H1 (cell line): ENCODE measurements at regions not wholly inside any gene's neighbourhood (a gene's known extent, or its start where the extent isn't known, plus 50 kb on each side); places are given as distances from the start of the nearest gene placed in this dataset.

Source experiments
- CTCF ChIA-PET: fragments of 300-600 bp; sonication (Branson Sonifier 250); formaldehyde crosslinking; loops from one replicate; lab custom pipeline; 2021; ENCODE audit not compliant: partially characterized antibody; lab: Charles Lee
- POLR2A ChIA-PET: fragments of 300-600 bp; sonication (Branson Sonifier 250); formaldehyde crosslinking; loops from one replicate; lab custom pipeline; 2021; ENCODE audit warnings: inconsistent platforms; ENCODE audit not compliant: partially characterized antibody; lab: Charles Lee
- DNase-seq, 2 experiments: peaks; one replicate each; pipeline versions ENCODE4 v3.0.0 to v3.0.0-alpha.2; 2010 to 2022; ENCODE audit warnings: low spot score in 2 of 2, low read depth in 1 of 2, mixed read lengths in 1 of 2
- FAIRE-seq: peaks from 2 replicates; lab custom pipeline; 2011; peaks lifted over from hg19 to GRCh38; lab: Jason Lieb, UNC
- H2AFZ ChIP-seq: 2 replicates; pipeline ENCODE4 v1.8.1; 2012; ENCODE audit warnings: low read length, inconsistent platforms
- H2AK5ac ChIP-seq: 2 replicates; pipeline ENCODE4 v1.6.1; 2013; ENCODE audit warnings: low read depth, low read length
- H2BK120ac ChIP-seq: replicated peaks from 2 replicates; pipeline ENCODE3; 2013; ENCODE audit warnings: low read depth, low read length, inconsistent platforms
- H2BK12ac ChIP-seq: 2 replicates; pipeline ENCODE4 v1.6.1; 2013; ENCODE audit warnings: low read depth, low read length
- H2BK15ac ChIP-seq: 2 replicates; pipeline ENCODE4 v1.6.1; 2013; ENCODE audit warnings: low read length
- H2BK20ac ChIP-seq: 2 replicates; pipeline ENCODE4 v1.6.1; 2013; ENCODE audit warnings: low read length
- H2BK5ac ChIP-seq: 2 replicates; pipeline ENCODE4 v1.6.1; 2013; ENCODE audit warnings: low read depth, low read length
- H3K14ac ChIP-seq: 2 replicates; pipeline ENCODE4 v1.6.1; 2013; ENCODE audit warnings: inconsistent platforms; ENCODE audit not compliant: insufficient read length
- H3K18ac ChIP-seq: 2 replicates; pipeline ENCODE4 v1.6.1; 2013; ENCODE audit warnings: low read length; ENCODE audit errors: extremely low read depth
- H3K23ac ChIP-seq: 2 replicates; pipeline ENCODE4 v1.6.1; 2013; ENCODE audit warnings: inconsistent platforms; ENCODE audit not compliant: insufficient read length
- H3K23me2 ChIP-seq: 2 replicates; pipeline ENCODE4 v1.6.1; 2013; ENCODE audit warnings: low read depth, low read length
- H3K27ac ChIP-seq: 2 replicates; pipeline ENCODE4 v1.6.1; 2011; ENCODE audit warnings: low read depth, low read length, inconsistent platforms
- H3K27me3 ChIP-seq, 4 experiments: replicated peaks in 1 of 4; 1 replicate in 1 of 4; 2 replicates in 3 of 4; pipeline versions ENCODE4 v1.6.1 to v1.8.1; 2011 to 2013; ENCODE audit warnings: low read length in 3 of 4, mild to moderate bottlenecking in 3 of 4, inconsistent platforms in 2 of 4, mixed read lengths in 2 of 4, moderate library complexity in 1 of 4; ENCODE audit not compliant: control insufficient read depth in 3 of 4, insufficient read depth in 3 of 4; ENCODE audit errors: extremely low read depth in 1 of 4
- H3K36me3 ChIP-seq, 4 experiments: 2 replicates each; pipeline versions ENCODE4 v1.6.1 to v1.8.1; 2011 to 2013; ENCODE audit warnings: mild to moderate bottlenecking in 4 of 4, low read length in 3 of 4, moderate library complexity in 2 of 4, control low read depth in 1 of 4, inconsistent platforms in 1 of 4; ENCODE audit not compliant: insufficient read depth in 4 of 4, control insufficient read depth in 2 of 4
- H3K4ac ChIP-seq: replicated peaks from 2 replicates; pipeline ENCODE3; 2013; ENCODE audit warnings: low read length, low read depth, mixed read lengths, inconsistent platforms; ENCODE audit not compliant: insufficient read length
- H3K4me1 ChIP-seq, 4 experiments: replicated peaks in 1 of 4; 1 replicate in 1 of 4; 2 replicates in 3 of 4; pipeline versions ENCODE4 v1.6.1 to v1.8.1; 2011 to 2013; ENCODE audit warnings: low read length in 3 of 4, inconsistent platforms in 2 of 4, mixed read lengths in 1 of 4; ENCODE audit not compliant: insufficient read depth in 4 of 4, control insufficient read depth in 3 of 4
- H3K4me2 ChIP-seq, 2 experiments: 2 replicates each; pipeline versions ENCODE4 v1.6.1 to v1.8.1; 2011 to 2013; ENCODE audit warnings: low read depth in 2 of 2, low read length in 2 of 2, control low read depth in 1 of 2, inconsistent platforms in 1 of 2, mild to moderate bottlenecking in 1 of 2; ENCODE audit not compliant: insufficient read depth in 1 of 2
- H3K4me3 ChIP-seq, 4 experiments: fragments of 200-600, 300-600 bp in 1 of 4; sonication (generic), shearing (Covaris generic), sonication (Bioruptor Twin) in 1 of 4; 2 replicates each; pipeline versions ENCODE4 v1.5.1 to v1.8.1; 2011 to 2016; ENCODE audit warnings: low read length in 4 of 4, low read depth in 3 of 4, control low read depth in 2 of 4, inconsistent platforms in 2 of 4, mild to moderate bottlenecking in 2 of 4, mixed read lengths in 1 of 4, moderate library complexity in 1 of 4; ENCODE audit not compliant: insufficient read depth in 2 of 4; ENCODE audit errors: extremely low read depth in 1 of 4
- H3K56ac ChIP-seq: replicated peaks from 2 replicates; pipeline ENCODE3; 2013; ENCODE audit warnings: low read depth, mild to moderate bottlenecking, mixed read lengths, low read length, inconsistent platforms; ENCODE audit not compliant: insufficient read length
- H3K79me1 ChIP-seq: 2 replicates; pipeline ENCODE4 v1.6.1; 2013; ENCODE audit warnings: low read depth, low read length, control low read depth
- H3K79me2 ChIP-seq, 2 experiments: 2 replicates each; pipeline versions ENCODE4 v1.6.1 to v1.8.1; 2012 to 2013; ENCODE audit warnings: low read length in 2 of 2, mild to moderate bottlenecking in 2 of 2, inconsistent platforms in 1 of 2; ENCODE audit not compliant: insufficient read depth in 2 of 2, control insufficient read depth in 1 of 2
- H3K9ac ChIP-seq, 4 experiments: replicated peaks in 1 of 4; 1 replicate in 1 of 4; 2 replicates in 3 of 4; pipeline versions ENCODE4 v1.6.1 to v1.8.1; 2011 to 2013; ENCODE audit warnings: low read depth in 3 of 4, low read length in 3 of 4, control low read depth in 2 of 4, mild to moderate bottlenecking in 2 of 4, moderate library complexity in 2 of 4, inconsistent platforms in 1 of 4; ENCODE audit errors: extremely low read depth in 1 of 4
- H3K9me3 ChIP-seq, 2 experiments: 2 replicates each; pipeline versions ENCODE4 v1.6.1 to v1.8.1; 2012 to 2013; ENCODE audit warnings: mild to moderate bottlenecking in 2 of 2, moderate library complexity in 2 of 2, control low read depth in 1 of 2, inconsistent platforms in 1 of 2, low read depth in 1 of 2, low read length in 1 of 2, mixed read lengths in 1 of 2; ENCODE audit not compliant: insufficient read depth in 2 of 2
- H4K20me1 ChIP-seq, 2 experiments: replicated peaks in 1 of 2; 2 replicates each; pipeline versions ENCODE3 to v1.8.1; 2011 to 2013; ENCODE audit warnings: inconsistent platforms in 2 of 2, low read length in 2 of 2, mild to moderate bottlenecking in 1 of 2; ENCODE audit not compliant: insufficient read depth in 2 of 2, control insufficient read depth in 1 of 2
- H4K5ac ChIP-seq: 2 replicates; pipeline ENCODE4 v1.6.1; 2013; ENCODE audit warnings: low read length, low read depth, mixed read lengths, inconsistent platforms; ENCODE audit not compliant: insufficient read length
- H4K8ac ChIP-seq: 2 replicates; pipeline ENCODE4 v1.8.0; 2013; ENCODE audit warnings: mild to moderate bottlenecking, moderate library complexity, low read length, inconsistent platforms; ENCODE audit not compliant: insufficient read depth; ENCODE audit errors: extremely low read depth
- H4K91ac ChIP-seq: replicated peaks from 2 replicates; pipeline ENCODE3; 2013; ENCODE audit warnings: low read length, mixed read lengths, inconsistent platforms; ENCODE audit not compliant: insufficient read length
- BRCA1 ChIP-seq: IDR thresholded peaks from 2 replicates; pipeline ENCODE4 v1.6.1; 2012; ENCODE audit warnings: low read depth, low read length, improper control_type of control experiment
- CHD2 ChIP-seq: IDR thresholded peaks from 2 replicates; pipeline ENCODE4 v1.6.1; 2012; ENCODE audit warnings: low read length, improper control_type of control experiment
- CTBP2 ChIP-seq: IDR thresholded peaks from 2 replicates; pipeline ENCODE4 v1.7.0; 2011; ENCODE audit warnings: borderline replicate concordance, mild to moderate bottlenecking, moderate library complexity, mixed read lengths, low read length; ENCODE audit not compliant: insufficient read depth, insufficient read length
- MAFK ChIP-seq: IDR thresholded peaks from 2 replicates; pipeline ENCODE4 v1.6.1; 2012; ENCODE audit warnings: low read depth, mild to moderate bottlenecking, improper control_type of control experiment, low read length
- RNF2 ChIP-seq: fragments of 200-900, 300-1000 bp; sonication (generic); IDR thresholded peaks from 2 replicates; pipeline ENCODE4 v1.7.1; 2016; ENCODE audit warnings: borderline replicate concordance, low read depth, mild to moderate bottlenecking, antibody characterized with exemption, low read length; ENCODE audit not compliant: poor library complexity, severe bottlenecking; ENCODE audit errors: missing control alignments
- SIN3A ChIP-seq, 2 experiments: IDR thresholded peaks in 1 of 2; conservative IDR thresholded peaks in 1 of 2; 2 replicates each; pipeline ENCODE4 v1.6.1; 2011 to 2012; ENCODE audit warnings: low read length in 2 of 2, improper control_type of control experiment in 1 of 2, low read depth in 1 of 2, mild to moderate bottlenecking in 1 of 2
- SP2 ChIP-seq: IDR thresholded peaks from 2 replicates; pipeline ENCODE4 v1.6.1; 2012; ENCODE audit warnings: mild to moderate bottlenecking, low read length, inconsistent platforms
- SUZ12 ChIP-seq: fragments of 200-600 bp; sonication (generic); IDR thresholded peaks from 2 replicates; pipeline ENCODE4 v1.6.1; 2012; ENCODE audit warnings: mild to moderate bottlenecking, inconsistent platforms, low read length, moderate library complexity, mixed read lengths
- TCF12 ChIP-seq: IDR thresholded peaks from 2 replicates; pipeline ENCODE4 v1.6.1; 2011; ENCODE audit warnings: low read depth, mild to moderate bottlenecking, low read length
- ZNF274 ChIP-seq: IDR thresholded peaks from 2 replicates; pipeline ENCODE4 v1.7.0; 2012; ENCODE audit warnings: low read length, borderline replicate concordance; ENCODE audit errors: extremely low read depth
- WGBS, 2 experiments: shearing (Covaris generic) in 1 of 2; methylation state at CpG; one replicate each; pipeline versions ENCODE4 v1.1.6 to v1.1.7; 2013 to 2015; ENCODE audit warnings: low lambda C conversion rate in 2 of 2, mixed read lengths in 2 of 2, inconsistent platforms in 1 of 2, low coverage in 1 of 2, missing lambda C conversion rate in 1 of 2; ENCODE audit not compliant: insufficient replicate concordance in 2 of 2, insufficient coverage in 1 of 2, insufficient read length in 1 of 2; ENCODE audit errors: extremely low coverage in 1 of 2, missing lambda C conversion rate in 1 of 2; 5-methylcytosine and 5-hydroxymethylcytosine counted together

DNA sequence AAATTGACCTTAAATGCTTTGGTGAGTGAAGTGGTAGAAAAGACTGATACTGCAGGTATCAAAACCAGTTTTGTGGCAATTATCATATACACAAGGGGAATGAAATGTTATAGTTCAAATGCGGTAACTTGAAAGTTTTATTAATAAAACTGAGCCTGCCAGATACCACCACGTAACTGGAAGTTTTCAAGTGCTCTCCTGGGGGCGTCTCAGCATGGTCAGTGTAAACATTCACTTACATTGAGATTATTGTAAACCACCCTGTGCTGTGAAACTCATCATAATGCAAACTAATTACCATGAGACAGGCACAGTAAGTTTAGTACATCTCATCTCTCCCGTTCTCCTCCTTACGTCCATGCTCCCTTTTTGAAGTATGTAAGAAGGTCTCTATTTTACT lies 280.7 kb upstream of the FAR2 start:
- no peak overlapping the region for H3K27ac ChIP-seq
- H2BK15ac ChIP-seq: no peak overlapping the region
- DNase-seq (no peak), FAIRE-seq (no peak)
- peaks cover 0 to 4% (median 1%) of the 10 kb centered on the region in 4 experiments; a peak in 3 of 7 replicates for H3K4me1 ChIP-seq
- peaks cover 0 to 3% (median under 1%) of the 10 kb centered on the region in 4 experiments; a peak in 3 of 7 replicates for H3K27me3 ChIP-seq
- no peak overlapping the region for H3K56ac ChIP-seq
- no peaks in the 10 kb centered on the region for H4K20me1 ChIP-seq
- no peaks in the 10 kb centered on the region for H3K79me1 ChIP-seq
- CTCF ChIA-PET: no interaction called here
- H2BK5ac ChIP-seq: no peak overlapping the region
- H3K4me3 ChIP-seq: peak overlapping the region in 1 of 4 experiments; percentile 13; a peak in 1 of 8 replicates
- H3K4ac ChIP-seq: no peak overlapping the region
- H3K36me3 ChIP-seq: no peaks in the 10 kb centered on the region
- H4K5ac ChIP-seq: no peak overlapping the region
- H3K23ac ChIP-seq: no peak overlapping the region
- H2AK5ac ChIP-seq: no peak overlapping the region
- H3K14ac ChIP-seq: no peak overlapping the region
- H3K4me2 ChIP-seq: peak overlapping the region in 1 of 2 experiments; percentile 14; a peak in 2 of 4 replicates
- no peaks in the 10 kb centered on the region for H3K9me3 ChIP-seq
- H2BK12ac ChIP-seq: no peak overlapping the region
- no peak overlapping the region for H4K91ac ChIP-seq
- H2BK20ac ChIP-seq: no peak overlapping the region
- H2BK120ac ChIP-seq: no peak overlapping the region
- no peaks in the 10 kb centered on the region for H3K79me2 ChIP-seq
- H3K18ac ChIP-seq: no peak overlapping the region
- H3K9ac ChIP-seq: no peak overlapping the region
- no peaks in the 10 kb centered on the region for H3K23me2 ChIP-seq
- H2AFZ ChIP-seq: no peak overlapping the region
- no peak overlapping the region for H4K8ac ChIP-seq
- TF ChIP-seq SIN3A (conservative IDR thresholded peaks at IDR 0.05 in 1 of 2, IDR thresholded peaks at IDR 0.05 in 1 of 2; ENCODE audit: low read depth in 1 of 2, low read length in 2 of 2): no peak
- TF ChIP-seq CHD2: no peak
- TF ChIP-seq ZNF274: no peak
- TF ChIP-seq RNF2: no peak
- TF ChIP-seq TCF12: no peak
- TF ChIP-seq BRCA1: no peak
- no peak for TF ChIP-seq MAFK
- no peak for TF ChIP-seq SUZ12
- TF ChIP-seq CTBP2: no peak
- TF ChIP-seq SP2: no peak
- POLR2A ChIA-PET: no interaction called here
- 39% methylated on average over 5 of the region's 5 CpGs; no CpG with 5 or more reads in 1 of the 2 experiments for WGBS, 2 experiments
